ENCODE measurements at regions not wholly inside any gene's neighbourhood (a gene's known extent, or its start where the extent isn't known, plus 50 kb on each side); places are given as distances from the start of the nearest gene placed in this dataset.

DNA sequence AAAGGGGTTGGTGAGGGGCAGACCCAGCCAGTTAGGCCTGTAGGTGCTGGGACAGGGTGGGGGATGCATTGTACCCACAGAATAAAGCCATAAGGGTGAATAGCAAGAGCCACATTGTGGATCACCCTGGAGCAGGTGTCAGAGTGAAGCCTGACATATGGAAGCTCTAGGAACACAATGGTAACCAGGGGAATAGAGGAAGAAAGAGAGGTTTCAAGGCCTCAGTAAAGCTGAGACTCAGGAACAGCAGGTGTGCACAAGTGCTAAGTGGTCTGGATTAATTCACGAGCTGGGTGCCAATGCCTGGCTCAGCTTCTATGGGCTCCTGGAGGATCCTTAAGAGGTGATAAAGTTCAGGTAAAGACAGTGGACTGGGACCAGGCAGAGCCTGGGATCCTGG, 323.7 kb upstream of the CTNNB1 start:
- intact Hi-C loops (cut with micrococcal nuclease), result no loop called here
- TF ChIP-seq, protein P1, sequence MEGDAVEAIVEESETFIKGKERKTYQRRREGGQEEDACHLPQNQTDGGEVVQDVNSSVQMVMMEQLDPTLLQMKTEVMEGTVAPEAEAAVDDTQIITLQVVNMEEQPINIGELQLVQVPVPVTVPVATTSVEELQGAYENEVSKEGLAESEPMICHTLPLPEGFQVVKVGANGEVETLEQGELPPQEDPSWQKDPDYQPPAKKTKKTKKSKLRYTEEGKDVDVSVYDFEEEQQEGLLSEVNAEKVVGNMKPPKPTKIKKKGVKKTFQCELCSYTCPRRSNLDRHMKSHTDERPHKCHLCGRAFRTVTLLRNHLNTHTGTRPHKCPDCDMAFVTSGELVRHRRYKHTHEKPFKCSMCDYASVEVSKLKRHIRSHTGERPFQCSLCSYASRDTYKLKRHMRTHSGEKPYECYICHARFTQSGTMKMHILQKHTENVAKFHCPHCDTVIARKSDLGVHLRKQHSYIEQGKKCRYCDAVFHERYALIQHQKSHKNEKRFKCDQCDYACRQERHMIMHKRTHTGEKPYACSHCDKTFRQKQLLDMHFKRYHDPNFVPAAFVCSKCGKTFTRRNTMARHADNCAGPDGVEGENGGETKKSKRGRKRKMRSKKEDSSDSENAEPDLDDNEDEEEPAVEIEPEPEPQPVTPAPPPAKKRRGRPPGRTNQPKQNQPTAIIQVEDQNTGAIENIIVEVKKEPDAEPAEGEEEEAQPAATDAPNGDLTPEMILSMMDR (IDR thresholded peaks at IDR 0.05), result no peak
- DNase-seq (no peak), ATAC-seq (ENCODE audit: low read depth) (no peak)
- Mint-ChIP-seq H3K4me3 (no peak overlapping the region), H3K4me1 (no peaks in the 10 kb centered on the region), H3K27ac (no peak overlapping the region), H3K9me3 (no peaks in the 10 kb centered on the region), H3K27me3 (peaks cover 2% of the 10 kb centered on the region), H3K36me3 (ENCODE audit: low read depth) (no peaks in the 10 kb centered on the region)
- POLR2A ChIA-PET, result no interaction called here
- CTCF ChIA-PET, result no interaction called here

DNA sequence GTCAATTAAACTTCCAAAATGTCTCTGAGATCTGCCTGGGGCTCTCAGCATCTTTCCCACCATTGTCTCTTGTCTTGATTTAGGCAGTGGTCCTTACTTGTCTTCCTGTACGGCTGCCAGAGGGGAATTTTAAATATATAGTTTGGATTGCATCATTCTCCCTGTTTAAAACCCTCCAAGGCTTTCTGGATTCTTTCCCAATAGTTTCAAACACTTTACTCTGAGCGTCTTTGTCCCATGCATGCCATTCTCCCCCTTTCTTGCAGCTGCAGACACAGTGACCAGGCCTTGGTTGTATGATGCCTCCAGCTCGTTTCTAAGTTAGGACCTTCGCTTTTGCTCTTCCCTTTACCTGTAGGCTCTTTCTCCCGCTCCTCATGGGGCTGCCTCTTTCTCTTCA, 323.3 kb upstream of the CTNNB1 start:
- no peaks in the 10 kb centered on the region for H3K4me1 Mint-ChIP-seq
- DNase-seq, result no peak
- H3K27me3 Mint-ChIP-seq, result peaks cover 2% of the 10 kb centered on the region
- no peaks in the 10 kb centered on the region for H3K9me3 Mint-ChIP-seq
- TF ChIP-seq, protein P1 (IDR thresholded peaks at IDR 0.05), result no peak
- no peaks in the 10 kb centered on the region for H3K36me3 Mint-ChIP-seq (ENCODE audit: low read depth)
- ChIA-PET POLR2A (no interaction called here), CTCF (no interaction called here)
- intact Hi-C loops (cut with micrococcal nuclease), result no loop called here
- ATAC-seq (ENCODE audit: low read depth), result no peak
- H3K4me3 Mint-ChIP-seq, result no peak overlapping the region
- H3K27ac Mint-ChIP-seq, result no peak overlapping the region

- ChIA-PET CTCF (no interaction called here), POLR2A (no interaction called here)
- intact Hi-C loops (cut with micrococcal nuclease), result no loop called here
Measured at GRCh38 chr3:40876496-40876895, 322.8 kb upstream of the CTNNB1 start.

DNA sequence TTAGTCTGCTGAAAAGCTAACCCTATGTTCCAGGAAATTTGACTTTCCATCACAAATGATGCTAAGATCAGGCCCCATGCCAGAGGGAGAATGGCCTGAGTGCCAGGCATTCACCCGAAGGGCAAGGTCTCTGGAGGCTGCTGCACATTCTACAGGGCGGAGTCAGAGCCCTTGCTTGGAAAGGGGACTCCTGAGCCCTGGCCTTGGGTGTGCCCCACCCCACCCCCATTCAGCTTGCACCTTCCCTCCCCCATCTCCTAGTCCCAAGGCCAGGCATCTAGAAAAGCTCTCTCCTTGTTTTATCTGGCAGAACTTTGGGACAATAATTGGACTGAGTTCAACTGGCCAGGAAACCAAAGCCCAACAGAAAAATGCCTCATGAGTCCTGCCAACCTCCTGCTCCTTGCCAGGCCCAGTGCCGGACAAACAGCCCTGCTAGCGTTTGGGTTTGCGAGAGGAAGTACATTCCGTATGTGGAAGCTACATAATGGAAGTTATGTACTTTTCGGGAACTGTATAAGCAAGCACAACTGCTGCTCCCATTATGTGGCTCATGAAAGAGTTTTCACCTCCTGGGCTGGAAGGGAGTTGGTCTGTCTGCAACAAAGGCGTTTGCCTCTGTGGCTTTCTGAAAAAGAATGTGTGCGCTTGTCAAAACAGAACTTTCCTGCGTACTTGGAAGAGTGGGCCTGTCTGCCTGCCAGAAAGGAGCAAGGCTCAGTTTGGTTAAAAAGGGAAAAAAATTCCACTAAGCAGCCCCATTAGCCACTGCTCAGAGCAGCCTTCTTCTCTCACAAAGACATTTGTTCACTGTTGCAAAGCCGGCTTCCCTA, 321.5 kb upstream of the CTNNB1 start:
- ChIA-PET CTCF (no interaction called here), POLR2A (no interaction called here)
- Mint-ChIP-seq H3K9me3 (no peaks in the 10 kb centered on the region), H3K4me3 (no peak overlapping the region), H3K36me3 (ENCODE audit: low read depth) (no peaks in the 10 kb centered on the region), H3K27ac (no peak overlapping the region), H3K4me1 (no peaks in the 10 kb centered on the region), H3K27me3 (no peaks in the 10 kb centered on the region)
- ATAC-seq (ENCODE audit: low read depth) (no peak), DNase-seq (no peak)
- intact Hi-C loops (cut with micrococcal nuclease), result no loop called here
- TF ChIP-seq, protein P1 (IDR thresholded peaks at IDR 0.05), result no peak

More at GRCh38 chr3:40876496-40876895, 322.8 kb upstream of the CTNNB1 start:
- Mint-ChIP-seq H3K27me3 (no peaks in the 10 kb centered on the region), H3K9me3 (no peaks in the 10 kb centered on the region), H3K4me3 (no peak overlapping the region), H3K4me1 (no peaks in the 10 kb centered on the region), H3K27ac (no peak overlapping the region), H3K36me3 (ENCODE audit: low read depth) (no peaks in the 10 kb centered on the region)
- no peak for ATAC-seq (ENCODE audit: low read depth)
- DNase-seq, result no peak
- TF ChIP-seq, protein P1 (IDR thresholded peaks at IDR 0.05), result no peak

GRCh38 chr3:40878464-40878905, 320.8 kb upstream of the CTNNB1 start:
- no peaks in the 10 kb centered on the region for H3K27me3 Mint-ChIP-seq
- ChIA-PET CTCF (no interaction called here), POLR2A (no interaction called here)
- no peak overlapping the region for H3K27ac Mint-ChIP-seq
- TF ChIP-seq, protein P1 (IDR thresholded peaks at IDR 0.05), result no peak
- DNase-seq (no peak), ATAC-seq (ENCODE audit: low read depth) (no peak)
- no peak overlapping the region for H3K4me3 Mint-ChIP-seq
- H3K36me3 Mint-ChIP-seq (ENCODE audit: low read depth), result no peaks in the 10 kb centered on the region
- intact Hi-C loops (cut with micrococcal nuclease), result no loop called here
- no peaks in the 10 kb centered on the region for H3K4me1 Mint-ChIP-seq
- H3K9me3 Mint-ChIP-seq, result no peaks in the 10 kb centered on the region
